NCI-H774 (cell line): ENCODE measurements at regions not wholly inside any gene's neighbourhood (a gene's known extent, or its start where the extent isn't known, plus 50 kb on each side); places are given as distances from the start of the nearest gene placed in this dataset.
"Not testable (repeated sequence)": the region's sequence is repeated elsewhere in the genome, so short reads cannot be mapped to it uniquely, and the experiment has no call there.

Experiments used
- DNase-seq: peaks from one replicate; lab custom pipeline; 2025; lab: John Stamatoyannopoulos, UW

DNA sequence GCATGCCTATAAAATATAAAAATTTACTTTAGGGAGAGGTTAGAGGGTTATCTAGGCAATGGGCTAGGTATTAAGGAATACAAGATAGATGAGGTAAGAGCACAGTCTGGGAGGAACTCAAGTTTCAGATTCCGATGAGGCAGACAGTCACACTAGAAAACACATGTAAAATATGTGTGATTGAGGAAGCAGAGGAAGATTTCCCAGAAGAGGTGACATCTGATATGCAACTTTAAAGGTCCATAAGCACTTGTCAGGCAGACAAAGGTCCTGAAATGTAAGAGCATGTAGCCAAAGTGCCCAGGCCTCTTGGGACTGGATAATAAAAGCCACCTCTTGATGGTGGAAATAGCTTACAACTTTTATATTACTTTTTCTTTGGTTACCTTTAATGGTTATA is 81.1 kb upstream of the AADAT start:
- DNase-seq: no peak

DNA sequence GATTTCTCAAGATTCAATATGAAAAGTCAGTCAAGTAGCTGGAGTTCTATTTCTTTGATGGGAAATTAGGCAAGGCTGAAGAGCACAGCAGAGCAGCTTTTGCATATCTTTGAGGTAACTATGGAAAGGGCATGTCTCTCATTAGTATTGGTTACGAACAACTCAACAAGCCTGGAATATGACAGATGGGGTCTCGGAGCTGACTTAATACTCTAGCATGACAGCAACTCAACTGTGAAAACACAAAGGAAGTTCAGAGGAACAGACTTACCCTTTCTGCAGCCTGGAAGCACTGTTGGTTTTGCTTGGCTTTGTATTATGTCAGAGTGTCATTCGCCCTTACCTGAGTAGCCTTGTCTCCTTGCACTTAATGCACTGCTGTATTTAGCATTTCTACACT is 79.9 kb upstream of the AADAT start:
- no peak for DNase-seq

DNA sequence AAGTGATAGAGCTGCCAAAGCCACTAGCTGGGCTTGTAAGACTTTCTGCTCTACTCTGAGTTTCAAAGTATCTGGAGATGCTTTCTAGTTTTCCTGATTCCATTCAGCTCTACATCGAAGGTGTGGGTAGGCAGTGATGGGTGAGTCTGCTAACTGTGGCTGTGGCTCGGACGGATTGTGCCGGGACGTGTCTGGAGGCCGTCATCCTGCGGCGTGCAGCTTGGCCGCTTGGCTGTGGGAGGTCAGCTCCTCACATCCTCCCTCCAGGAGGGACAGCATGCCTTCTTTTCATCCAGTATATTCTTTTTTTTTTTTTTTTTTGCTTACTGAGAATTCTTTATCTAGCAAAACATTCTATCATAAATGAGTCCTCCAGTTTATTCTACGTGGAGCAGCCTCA is 77.9 kb upstream of the AADAT start:
- no peak for DNase-seq

GRCh38 chr4:170166193-170166592 is 76.4 kb upstream of the AADAT start:
- DNase-seq: not testable (repeated sequence)

DNA sequence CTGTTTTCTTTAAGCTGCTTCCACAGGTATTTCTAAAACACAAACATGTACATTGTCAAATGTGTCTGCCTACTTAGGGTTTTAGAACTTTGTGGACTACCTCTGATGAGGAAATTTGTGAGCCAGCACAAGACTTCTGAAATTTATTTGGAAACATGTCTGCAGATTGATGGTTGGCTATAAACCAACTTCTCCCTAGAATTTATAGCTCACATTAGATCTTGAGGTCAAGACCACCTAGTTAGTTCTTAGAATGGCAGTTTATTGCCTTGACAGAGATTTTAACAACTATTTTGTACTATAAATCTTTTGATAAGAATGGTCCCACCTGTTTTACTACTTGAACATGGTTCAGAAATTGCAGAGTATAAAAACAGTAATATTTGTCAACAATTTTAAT is 72.7 kb upstream of the AADAT start:
- no peak for DNase-seq

- no peak for DNase-seq
These were observed 67.9 kb upstream of the AADAT start for GRCh38 chr4:170157670-170158069.

GRCh38 chr4:170145120-170145519 is 55.4 kb upstream of the AADAT start:
- DNase-seq: no peak

- no peak for DNase-seq
These were observed 50.0 kb upstream of the AADAT start for GRCh38 chr4:170139764-170140163.
